ENCODE measurements at regions not wholly inside any gene's neighbourhood (a gene's known extent, or its start where the extent isn't known, plus 50 kb on each side); places are given as distances from the start of the nearest gene placed in this dataset.
A peak's percentile ranks its signal among the peaks of the same experiment; 100 is the strongest.

DNA sequence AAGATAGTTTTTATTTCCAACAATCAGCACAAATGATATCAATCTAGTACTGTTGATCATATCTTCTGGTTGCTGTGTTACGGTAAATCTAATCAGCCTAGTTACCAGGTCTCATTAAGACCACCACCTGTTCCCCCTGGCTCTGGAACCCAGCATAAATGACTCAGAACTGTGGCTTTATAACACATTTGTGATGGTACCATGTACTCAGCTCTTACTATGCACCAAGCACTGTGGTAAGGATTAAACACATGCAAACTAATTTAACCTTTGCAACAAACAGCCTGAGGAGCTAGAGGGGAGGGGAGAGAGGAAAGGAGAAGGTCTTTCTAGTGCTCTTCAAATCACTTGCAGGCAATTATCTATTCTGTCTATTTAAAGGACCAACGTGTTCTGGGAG lies 173.9 kb upstream of the LMCD1 start:
- TF ChIP-seq, protein P1, sequence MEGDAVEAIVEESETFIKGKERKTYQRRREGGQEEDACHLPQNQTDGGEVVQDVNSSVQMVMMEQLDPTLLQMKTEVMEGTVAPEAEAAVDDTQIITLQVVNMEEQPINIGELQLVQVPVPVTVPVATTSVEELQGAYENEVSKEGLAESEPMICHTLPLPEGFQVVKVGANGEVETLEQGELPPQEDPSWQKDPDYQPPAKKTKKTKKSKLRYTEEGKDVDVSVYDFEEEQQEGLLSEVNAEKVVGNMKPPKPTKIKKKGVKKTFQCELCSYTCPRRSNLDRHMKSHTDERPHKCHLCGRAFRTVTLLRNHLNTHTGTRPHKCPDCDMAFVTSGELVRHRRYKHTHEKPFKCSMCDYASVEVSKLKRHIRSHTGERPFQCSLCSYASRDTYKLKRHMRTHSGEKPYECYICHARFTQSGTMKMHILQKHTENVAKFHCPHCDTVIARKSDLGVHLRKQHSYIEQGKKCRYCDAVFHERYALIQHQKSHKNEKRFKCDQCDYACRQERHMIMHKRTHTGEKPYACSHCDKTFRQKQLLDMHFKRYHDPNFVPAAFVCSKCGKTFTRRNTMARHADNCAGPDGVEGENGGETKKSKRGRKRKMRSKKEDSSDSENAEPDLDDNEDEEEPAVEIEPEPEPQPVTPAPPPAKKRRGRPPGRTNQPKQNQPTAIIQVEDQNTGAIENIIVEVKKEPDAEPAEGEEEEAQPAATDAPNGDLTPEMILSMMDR (conservative IDR thresholded peaks at IDR 0.05; ENCODE audit: low read depth, low read length) = no peak
- no peak overlapping the region for H3K4me3 ChIP-seq (ENCODE audit: low read length)
- no peak for DNase-seq (ENCODE audit: low read depth)

DNA sequence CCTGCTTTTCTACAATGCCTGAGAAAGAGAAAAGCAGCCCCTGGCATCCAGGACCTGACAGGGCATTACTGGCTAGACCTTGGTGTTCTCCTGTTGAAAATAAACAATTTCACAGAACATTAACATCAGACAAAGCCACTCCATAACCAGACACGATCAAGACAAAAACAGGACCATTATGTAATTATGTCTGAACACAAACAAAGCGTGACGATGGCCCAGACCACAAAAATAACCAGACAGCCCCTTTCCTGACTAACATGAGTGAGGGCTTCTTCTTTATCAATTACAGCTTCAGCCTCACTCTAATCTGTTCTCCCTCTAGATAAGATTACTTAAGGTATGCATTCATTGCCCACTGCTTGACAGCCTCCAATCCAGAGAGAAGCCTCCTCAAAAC lies 172.7 kb upstream of the LMCD1 start:
- TF ChIP-seq, protein P1 (conservative IDR thresholded peaks at IDR 0.05; ENCODE audit: low read depth, low read length) = no peak
- no peak for DNase-seq (ENCODE audit: low read depth)
- no peak overlapping the region for H3K4me3 ChIP-seq (ENCODE audit: low read length)

DNA sequence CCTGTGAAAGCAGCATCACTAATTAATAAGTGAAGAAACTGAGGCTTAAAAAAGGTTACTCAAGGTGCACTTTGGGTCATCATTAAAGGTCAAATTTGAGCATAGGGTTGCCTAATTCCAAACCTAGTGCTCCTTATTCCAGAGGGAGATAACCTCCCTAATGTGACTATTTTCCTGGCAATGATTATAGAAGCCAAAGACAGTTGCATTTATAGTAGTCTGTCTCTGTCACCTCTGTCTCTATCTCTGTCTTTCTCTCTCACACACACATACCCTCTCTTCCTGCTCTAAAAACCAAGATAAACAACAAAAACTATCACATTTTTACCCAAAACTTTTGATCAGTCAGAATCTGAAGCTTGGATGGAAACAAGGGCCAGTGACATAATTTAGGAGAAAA lies 172.0 kb upstream of the LMCD1 start:
- no peak overlapping the region for H3K4me3 ChIP-seq (ENCODE audit: low read length)
- DNase-seq (ENCODE audit: low read depth) = no peak
- TF ChIP-seq, protein P1 (conservative IDR thresholded peaks at IDR 0.05; ENCODE audit: low read depth, low read length) = no peak

DNA sequence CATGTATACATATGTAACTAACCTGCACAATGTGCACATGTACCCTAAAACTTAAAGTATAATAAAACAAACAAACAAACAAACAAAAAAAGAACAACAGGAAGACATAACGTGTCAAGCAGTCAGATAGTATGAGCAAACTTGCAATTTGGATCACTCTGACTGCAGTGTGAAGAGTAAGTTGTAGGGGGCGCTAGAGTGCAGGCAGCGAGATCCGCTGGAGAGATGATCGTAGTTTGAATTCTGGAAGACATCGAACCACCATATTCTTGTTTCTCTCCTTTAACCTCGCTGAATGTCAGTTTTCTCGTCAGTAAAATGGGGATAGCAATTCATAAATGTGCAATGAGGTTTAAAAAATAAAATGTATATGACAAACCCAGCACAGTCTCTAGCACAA lies 165.2 kb upstream of the LMCD1 start:
- no peak for DNase-seq (ENCODE audit: low read depth)
- TF ChIP-seq, protein P1 (conservative IDR thresholded peaks at IDR 0.05; ENCODE audit: low read depth, low read length) = peak; percentile 49
- no peak overlapping the region for H3K4me3 ChIP-seq (ENCODE audit: low read length)

DNA sequence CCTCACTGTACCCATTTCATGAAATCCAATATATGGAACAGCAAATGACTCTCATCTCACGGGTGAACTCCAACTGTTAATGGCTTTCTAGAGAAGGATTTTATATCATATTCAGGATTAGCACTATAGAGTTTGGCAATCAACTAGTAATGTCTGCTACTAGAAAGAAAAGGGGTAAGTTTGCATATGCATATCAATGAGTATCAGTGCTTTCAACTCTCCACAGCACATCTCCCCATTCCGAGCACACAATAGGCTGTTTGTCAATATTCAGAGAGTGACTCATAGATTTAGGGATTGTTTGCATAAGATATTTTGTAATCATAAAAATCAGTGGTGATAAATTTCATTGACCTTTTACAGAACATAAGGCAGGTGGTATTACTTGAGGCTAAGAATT lies 163.2 kb upstream of the LMCD1 start:
- TF ChIP-seq, protein P1 (conservative IDR thresholded peaks at IDR 0.05; ENCODE audit: low read depth, low read length) = no peak

DNA sequence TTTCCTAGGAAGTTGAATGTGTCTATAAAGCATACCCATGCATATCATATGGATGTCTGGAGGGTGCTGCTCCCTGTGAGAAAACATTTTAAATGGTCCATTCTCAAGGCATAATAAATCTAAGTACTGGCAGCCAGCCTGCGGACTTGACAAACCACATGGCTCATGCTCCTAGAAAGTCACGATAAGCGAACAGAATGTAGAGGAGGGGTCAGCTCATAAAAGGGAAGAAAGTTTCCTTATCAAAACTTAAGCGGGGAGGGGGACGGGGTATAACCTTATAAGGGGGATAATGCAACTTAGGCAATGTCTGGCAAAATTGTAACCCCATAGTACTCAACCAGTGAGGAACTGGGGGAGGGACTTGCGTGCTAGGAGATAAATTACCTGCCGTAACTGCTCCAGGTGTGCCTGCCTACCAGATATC lies 159.8 kb upstream of the LMCD1 start:
- no peak for DNase-seq (ENCODE audit: low read depth)
- H3K4me3 ChIP-seq (ENCODE audit: low read length) = no peak overlapping the region
- TF ChIP-seq, protein P1 (conservative IDR thresholded peaks at IDR 0.05; ENCODE audit: low read depth, low read length) = no peak

More for the DNA sequence above, 163.2 kb upstream of the LMCD1 start:
- DNase-seq (ENCODE audit: low read depth) = no peak
- H3K4me3 ChIP-seq (ENCODE audit: low read length) = no peak overlapping the region

DNA sequence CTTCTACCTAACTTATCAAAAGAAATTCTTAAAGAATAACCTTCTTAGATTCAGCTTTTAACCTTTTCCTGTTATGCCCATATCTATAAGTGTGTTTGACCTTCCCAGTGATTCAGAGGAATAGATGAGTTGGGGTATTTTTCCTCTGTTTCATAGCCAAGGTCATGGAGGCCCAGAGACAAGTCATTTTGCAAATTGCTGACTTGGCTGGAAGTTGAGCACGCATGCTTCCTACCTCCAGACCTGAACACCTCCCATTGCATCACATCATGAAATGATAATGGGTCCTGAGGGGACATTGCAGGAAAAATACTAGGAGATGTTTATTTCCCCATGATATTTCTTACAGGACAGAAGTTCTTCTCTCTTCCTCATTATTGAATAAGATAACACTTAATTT lies 158.6 kb upstream of the LMCD1 start:
- DNase-seq (ENCODE audit: low read depth) = no peak
- no peak overlapping the region for H3K4me3 ChIP-seq (ENCODE audit: low read length)
- TF ChIP-seq, protein P1 (conservative IDR thresholded peaks at IDR 0.05; ENCODE audit: low read depth, low read length) = no peak

All from retinal pigment epithelial cell (primary cell).